ENCODE measurements at regions not wholly inside any gene's neighbourhood (a gene's known extent, or its start where the extent isn't known, plus 50 kb on each side); places are given as distances from the start of the nearest gene placed in this dataset.

GRCh38 chr2:113838744-113839444, 51.0 kb upstream of the ACTR3 start:
- H3K36me3 ChIP-seq (ENCODE audit: control insufficient read depth, insufficient read depth, low read length), result no peaks in the 10 kb centered on the region
- no peak overlapping the region for H3K4me3 ChIP-seq (ENCODE audit: low read depth, low read length)
- no peaks in the 10 kb centered on the region for H3K27me3 ChIP-seq (ENCODE audit: control insufficient read depth, insufficient read depth, low read length)
- TF ChIP-seq CTCF (IDR thresholded peaks at IDR 0.05; ENCODE audit: insufficient read depth, low read length, poor library complexity, severe bottlenecking), result no peak
- no peak for DNase-seq (ENCODE audit: low read depth)

GRCh38 chr2:113838277-113838676, 51.6 kb upstream of the ACTR3 start:
- no peaks in the 10 kb centered on the region for H3K36me3 ChIP-seq (ENCODE audit: control insufficient read depth, insufficient read depth, low read length)
- no peaks in the 10 kb centered on the region for H3K27me3 ChIP-seq (ENCODE audit: control insufficient read depth, insufficient read depth, low read length)
- H3K4me3 ChIP-seq (ENCODE audit: low read depth, low read length), result no peak overlapping the region
- no peak for TF ChIP-seq CTCF (IDR thresholded peaks at IDR 0.05; ENCODE audit: insufficient read depth, low read length, poor library complexity, severe bottlenecking)
- DNase-seq (ENCODE audit: low read depth), result no peak

- TF ChIP-seq CTCF (IDR thresholded peaks at IDR 0.05; ENCODE audit: insufficient read depth, low read length, poor library complexity, severe bottlenecking), result no peak
- Histone ChIP-seq H3K27me3 (ENCODE audit: control insufficient read depth, insufficient read depth, low read length) (no peaks in the 10 kb centered on the region), H3K4me3 (ENCODE audit: low read depth, low read length) (no peak overlapping the region), H3K36me3 (ENCODE audit: control insufficient read depth, insufficient read depth, low read length) (no peaks in the 10 kb centered on the region)
- DNase-seq (ENCODE audit: low read depth), result no peak
These were observed 55.7 kb upstream of the ACTR3 start for GRCh38 chr2:113834051-113834730.

GRCh38 chr2:113832795-113833290, 57.0 kb upstream of the ACTR3 start:
- H3K27me3 ChIP-seq (ENCODE audit: control insufficient read depth, insufficient read depth, low read length), result no peaks in the 10 kb centered on the region
- no peak for DNase-seq (ENCODE audit: low read depth)
- no peaks in the 10 kb centered on the region for H3K36me3 ChIP-seq (ENCODE audit: control insufficient read depth, insufficient read depth, low read length)
- TF ChIP-seq CTCF (IDR thresholded peaks at IDR 0.05; ENCODE audit: insufficient read depth, low read length, poor library complexity, severe bottlenecking), result no peak
- no peak overlapping the region for H3K4me3 ChIP-seq (ENCODE audit: low read depth, low read length)

- no peak for DNase-seq (ENCODE audit: low read depth)
- no peaks in the 10 kb centered on the region for H3K27me3 ChIP-seq (ENCODE audit: control insufficient read depth, insufficient read depth, low read length)
- no peaks in the 10 kb centered on the region for H3K36me3 ChIP-seq (ENCODE audit: control insufficient read depth, insufficient read depth, low read length)
- H3K4me3 ChIP-seq (ENCODE audit: low read depth, low read length), result no peak overlapping the region
- no peak for TF ChIP-seq CTCF (IDR thresholded peaks at IDR 0.05; ENCODE audit: insufficient read depth, low read length, poor library complexity, severe bottlenecking)
These were observed 58.7 kb upstream of the ACTR3 start for GRCh38 chr2:113831161-113831560.

All from kidney epithelial cell (primary cell).